Suprapubic skin (tissue), 4 donors: ENCODE measurements at regions not wholly inside any gene's neighbourhood (a gene's known extent, or its start where the extent isn't known, plus 50 kb on each side); places are given as distances from the start of the nearest gene placed in this dataset.

Experiments used
- DNase-seq, 2 donors: peaks; one replicate each; pipeline ENCODE4 v3.0.0-alpha.2; 2019; ENCODE audit warnings: low spot score in 2 of 2
- H3K27ac ChIP-seq: fragments of 200-600 bp; sonication (generic); one replicate; pipeline ENCODE4 v1.5.1; 2019
- H3K27me3 ChIP-seq: fragments of 200-600 bp; sonication (generic); one replicate; pipeline ENCODE4 v1.5.1; 2019
- H3K36me3 ChIP-seq: fragments of 200-600 bp; sonication (generic); one replicate; pipeline ENCODE4 v1.5.1; 2019
- H3K4me1 ChIP-seq: fragments of 200-600 bp; sonication (generic); one replicate; pipeline ENCODE4 v1.5.1; 2019
- H3K4me3 ChIP-seq: fragments of 200-600 bp; sonication (generic); one replicate; pipeline ENCODE4 v1.5.1; 2019; ENCODE audit warnings: mild to moderate bottlenecking
- H3K9me3 ChIP-seq: fragments of 200-600 bp; sonication (generic); one replicate; pipeline ENCODE4 v1.5.1; 2019
- EP300 ChIP-seq: sonication (generic); formaldehyde crosslinking; IDR thresholded peaks from one replicate; pipeline ENCODE4 v1.6.1; 2017; ENCODE audit warnings: antibody characterized with exemption
- POLR2A ChIP-seq, 2 donors: fragments of 450-650 bp; IDR thresholded peaks; one replicate each; pipeline ENCODE4 v1.6.1; 2017; ENCODE audit warnings: antibody characterized with exemption in 2 of 2, mild to moderate bottlenecking in 2 of 2, moderate library complexity in 2 of 2
- POLR2AphosphoS5 ChIP-seq, 3 donors: sonication (generic); formaldehyde crosslinking; IDR thresholded peaks; one replicate each; pipeline ENCODE4 v1.6.1; 2017; ENCODE audit warnings: antibody characterized with exemption in 3 of 3
- WGBS: methylation state at CpG from one replicate; pipeline ENCODE4 v1.1.5; 2018; 5-methylcytosine and 5-hydroxymethylcytosine counted together
- TF ChIP-seq, protein P1 (sequence below), 2 donors: fragments of 200-600 bp in 1 of 2; fragments of 450-650 bp in 1 of 2; sonication (generic) in 1 of 2; IDR thresholded peaks; one replicate each; pipeline ENCODE4 v1.5.1; 2016 to 2019; ENCODE audit warnings: antibody characterized with exemption in 2 of 2, mild to moderate bottlenecking in 1 of 2, moderate library complexity in 1 of 2

DNA sequence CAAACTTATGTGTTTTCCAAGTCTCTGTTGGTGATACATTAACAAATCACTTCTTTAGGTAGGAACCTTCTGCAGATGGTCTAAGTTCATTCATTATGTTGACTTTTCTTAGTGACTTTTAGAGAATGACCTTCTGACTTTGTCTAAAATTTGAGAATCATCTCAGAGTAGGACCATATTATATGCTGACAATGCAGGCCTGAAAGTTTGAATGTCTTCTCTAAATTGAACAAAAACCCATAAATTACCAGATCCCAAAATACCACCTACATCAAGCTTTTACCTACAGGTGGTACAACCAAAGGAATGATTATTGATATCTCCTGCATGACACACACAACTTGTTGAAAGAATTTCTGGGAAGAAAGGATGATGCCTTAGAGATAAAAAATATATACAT lies 191.5 kb downstream of the SOD2 start:
- no peak overlapping the region for H3K27ac ChIP-seq
- no peaks in the 10 kb centered on the region for H3K36me3 ChIP-seq
- TF ChIP-seq, protein P1, sequence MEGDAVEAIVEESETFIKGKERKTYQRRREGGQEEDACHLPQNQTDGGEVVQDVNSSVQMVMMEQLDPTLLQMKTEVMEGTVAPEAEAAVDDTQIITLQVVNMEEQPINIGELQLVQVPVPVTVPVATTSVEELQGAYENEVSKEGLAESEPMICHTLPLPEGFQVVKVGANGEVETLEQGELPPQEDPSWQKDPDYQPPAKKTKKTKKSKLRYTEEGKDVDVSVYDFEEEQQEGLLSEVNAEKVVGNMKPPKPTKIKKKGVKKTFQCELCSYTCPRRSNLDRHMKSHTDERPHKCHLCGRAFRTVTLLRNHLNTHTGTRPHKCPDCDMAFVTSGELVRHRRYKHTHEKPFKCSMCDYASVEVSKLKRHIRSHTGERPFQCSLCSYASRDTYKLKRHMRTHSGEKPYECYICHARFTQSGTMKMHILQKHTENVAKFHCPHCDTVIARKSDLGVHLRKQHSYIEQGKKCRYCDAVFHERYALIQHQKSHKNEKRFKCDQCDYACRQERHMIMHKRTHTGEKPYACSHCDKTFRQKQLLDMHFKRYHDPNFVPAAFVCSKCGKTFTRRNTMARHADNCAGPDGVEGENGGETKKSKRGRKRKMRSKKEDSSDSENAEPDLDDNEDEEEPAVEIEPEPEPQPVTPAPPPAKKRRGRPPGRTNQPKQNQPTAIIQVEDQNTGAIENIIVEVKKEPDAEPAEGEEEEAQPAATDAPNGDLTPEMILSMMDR (IDR thresholded peaks at IDR 0.05): no peak
- TF ChIP-seq POLR2AphosphoS5 (IDR thresholded peaks at IDR 0.05) (no peak), EP300 (no peak)
- no peaks in the 10 kb centered on the region for H3K27me3 ChIP-seq
- no peaks in the 10 kb centered on the region for H3K9me3 ChIP-seq
- H3K4me1 ChIP-seq: peaks cover 5% of the 10 kb centered on the region
- DNase-seq: no peak
- no peak overlapping the region for H3K4me3 ChIP-seq

GRCh38 chr6:159499034-159499433 lies 194.0 kb downstream of the SOD2 start:
- 83% methylated on average over 3 of the region's 3 CpGs for WGBS
- DNase-seq: no peak
- Histone ChIP-seq H3K4me3 (no peak overlapping the region), H3K27ac (no peak overlapping the region), H3K36me3 (no peaks in the 10 kb centered on the region), H3K27me3 (no peaks in the 10 kb centered on the region), H3K4me1 (no peaks in the 10 kb centered on the region), H3K9me3 (no peaks in the 10 kb centered on the region)
- TF ChIP-seq POLR2AphosphoS5 (IDR thresholded peaks at IDR 0.05): no peak
- TF ChIP-seq POLR2A (IDR thresholded peaks at IDR 0.05): no peak
- TF ChIP-seq EP300: no peak
- TF ChIP-seq, protein P1 (IDR thresholded peaks at IDR 0.05): no peak

GRCh38 chr6:159494586-159494972 lies 198.5 kb downstream of the SOD2 start:
- TF ChIP-seq, protein P1 (IDR thresholded peaks at IDR 0.05): no peak
- TF ChIP-seq POLR2A (IDR thresholded peaks at IDR 0.05) (no peak), EP300 (no peak), POLR2AphosphoS5 (IDR thresholded peaks at IDR 0.05) (no peak)
- Histone ChIP-seq H3K9me3 (no peaks in the 10 kb centered on the region), H3K27ac (no peak overlapping the region), H3K4me3 (no peak overlapping the region), H3K36me3 (no peaks in the 10 kb centered on the region), H3K4me1 (peaks cover 12% of the 10 kb centered on the region), H3K27me3 (no peaks in the 10 kb centered on the region)
- DNase-seq: no peak
- WGBS: 85% methylated on average over 5 of the region's 5 CpGs

DNA sequence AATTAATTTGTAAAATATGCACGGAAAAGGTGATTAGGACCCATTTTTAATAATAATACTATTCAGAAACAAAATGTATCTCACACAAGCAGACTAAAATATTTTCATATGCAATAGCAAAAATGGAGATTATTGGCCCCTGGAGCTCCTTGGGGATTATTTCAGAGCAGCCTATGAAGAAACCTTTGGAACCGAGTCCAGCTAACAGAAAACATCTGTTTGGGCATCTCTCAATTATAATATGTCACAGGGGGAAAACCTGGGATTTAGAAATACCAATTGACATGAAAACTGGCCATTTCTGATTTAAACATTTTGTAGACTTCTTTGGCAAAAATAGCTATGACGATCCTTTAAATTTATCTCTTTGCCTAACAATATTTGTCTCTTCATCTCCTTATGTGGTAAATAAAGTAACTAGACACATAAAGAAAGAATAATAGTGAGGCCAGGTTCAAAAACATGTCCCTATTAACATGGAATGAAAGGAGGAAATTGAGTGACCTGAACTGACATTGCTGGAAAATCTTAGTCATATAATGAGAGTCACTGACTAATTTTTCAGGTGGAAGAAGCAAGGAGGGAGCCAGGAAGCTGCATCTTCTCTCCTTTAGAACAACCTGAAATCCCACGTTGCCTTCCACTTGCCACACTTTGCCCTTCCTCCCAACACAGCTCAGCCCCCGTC lies 199.0 kb downstream of the SOD2 start:
- Histone ChIP-seq H3K4me1 (peaks cover 12% of the 10 kb centered on the region), H3K4me3 (no peak overlapping the region), H3K9me3 (no peaks in the 10 kb centered on the region), H3K27ac (no peak overlapping the region), H3K27me3 (no peaks in the 10 kb centered on the region), H3K36me3 (no peaks in the 10 kb centered on the region)
- TF ChIP-seq POLR2AphosphoS5 (IDR thresholded peaks at IDR 0.05) (no peak), EP300 (no peak), POLR2A (IDR thresholded peaks at IDR 0.05) (no peak)
- TF ChIP-seq, protein P1 (IDR thresholded peaks at IDR 0.05): no peak
- DNase-seq: no peak
- WGBS: 75% methylated on average over 5 of the region's 5 CpGs

DNA sequence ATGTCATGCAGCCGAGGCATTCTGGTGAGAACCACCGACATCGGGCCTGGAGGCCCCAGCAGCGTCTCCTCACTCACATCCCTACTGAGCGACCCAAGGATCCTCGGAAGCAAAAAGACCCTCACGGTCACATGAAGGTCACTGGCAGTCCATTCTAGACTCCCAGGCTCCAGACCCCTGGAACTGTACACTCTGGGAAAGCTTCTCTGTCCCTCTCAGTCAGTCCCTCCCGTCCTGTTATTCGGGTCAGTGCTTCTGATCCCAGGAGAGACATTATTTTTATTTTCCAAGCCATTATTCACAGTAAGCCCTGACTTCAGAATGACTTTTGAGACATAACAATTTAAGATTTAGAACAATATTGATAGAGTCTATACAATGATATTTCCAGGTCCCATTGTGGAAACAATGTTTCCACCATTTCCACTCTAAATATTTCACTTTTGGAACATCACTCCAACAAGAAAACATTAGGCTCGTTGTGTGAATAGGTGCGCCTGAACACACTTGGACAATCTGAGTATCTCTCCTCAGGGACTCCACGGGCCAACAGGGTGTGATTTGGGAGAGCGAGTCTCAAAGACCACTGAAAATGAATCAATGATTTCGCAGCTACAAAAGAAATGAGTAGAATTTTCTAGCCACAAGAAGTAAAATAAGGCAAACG lies 199.7 kb downstream of the SOD2 start:
- Histone ChIP-seq H3K36me3 (no peaks in the 10 kb centered on the region), H3K4me3 (no peak overlapping the region), H3K4me1 (peaks cover 12% of the 10 kb centered on the region), H3K9me3 (no peaks in the 10 kb centered on the region), H3K27me3 (no peaks in the 10 kb centered on the region), H3K27ac (no peak overlapping the region)
- WGBS: 78% methylated on average over 11 of the region's 15 CpGs
- DNase-seq: no peak
- TF ChIP-seq, protein P1 (IDR thresholded peaks at IDR 0.05): no peak
- no peak for TF ChIP-seq POLR2A (IDR thresholded peaks at IDR 0.05)
- no peak for TF ChIP-seq POLR2AphosphoS5 (IDR thresholded peaks at IDR 0.05)
